Activated CD4-positive, alpha-beta T cell treated with anti-CD3 and anti-CD28 coated beads, Interleukin-2, Interleukin-4, amounts not matched to agents 100 ng/mL and 50 ng/mL, durations not matched to agents 16 hours and 8 hours (primary cell): ENCODE measurements at regions not wholly inside any gene's neighbourhood (a gene's known extent, or its start where the extent isn't known, plus 50 kb on each side); places are given as distances from the start of the nearest gene placed in this dataset.
"Not testable (repeated sequence)": the region's sequence is repeated elsewhere in the genome, so short reads cannot be mapped to it uniquely, and the experiment has no call there.

ENCODE experiments used
- DNase-seq: peaks from one replicate; pipeline ENCODE4 v3.0.0-alpha.2; 2020; ENCODE audit warnings: low spot score

GRCh38 chr2:39929531-39929930, 150.5 kb upstream of the THUMPD2 start:
- DNase-seq: no peak

- no peak for DNase-seq
Observed at GRCh38 chr2:39925312-39925711, 146.3 kb upstream of the THUMPD2 start.

GRCh38 chr2:39923455-39923854, 144.4 kb upstream of the THUMPD2 start:
- DNase-seq: no peak

- DNase-seq: no peak
Observed at GRCh38 chr2:39922679-39923405, 143.8 kb upstream of the THUMPD2 start.

GRCh38 chr2:39920307-39920801, 141.3 kb upstream of the THUMPD2 start:
- DNase-seq: no peak

GRCh38 chr2:39919511-39920306, 140.7 kb upstream of the THUMPD2 start:
- peak; percentile 55 for DNase-seq

- DNase-seq: no peak
Observed at GRCh38 chr2:39918886-39919285, 139.8 kb upstream of the THUMPD2 start.

- DNase-seq: not testable (repeated sequence)
Observed at GRCh38 chr2:39917371-39917770, 138.3 kb upstream of the THUMPD2 start.

- DNase-seq: no peak
Observed at GRCh38 chr2:39914949-39915348, 135.9 kb upstream of the THUMPD2 start.

- DNase-seq: peak; percentile 64
Observed at GRCh38 chr2:39913648-39914461, 134.8 kb upstream of the THUMPD2 start.

GRCh38 chr2:39902103-39902502, 123.0 kb upstream of the THUMPD2 start:
- no peak for DNase-seq

GRCh38 chr2:39898934-39899333, 119.9 kb upstream of the THUMPD2 start:
- no peak for DNase-seq

- DNase-seq: no peak
Observed at GRCh38 chr2:39897273-39897672, 118.2 kb upstream of the THUMPD2 start.

GRCh38 chr2:39894082-39894481, 115.0 kb upstream of the THUMPD2 start:
- no peak for DNase-seq

- no peak for DNase-seq
Observed at GRCh38 chr2:39893616-39894015, 114.6 kb upstream of the THUMPD2 start.

- no peak for DNase-seq
Observed at GRCh38 chr2:39881948-39882347, 102.9 kb upstream of the THUMPD2 start.

GRCh38 chr2:39881494-39881893, 102.4 kb upstream of the THUMPD2 start:
- no peak for DNase-seq

- DNase-seq: not testable (repeated sequence)
Observed at GRCh38 chr2:39879001-39879400, 99.9 kb upstream of the THUMPD2 start.

- DNase-seq: no peak
Observed at GRCh38 chr2:39875914-39876267, 96.8 kb upstream of the THUMPD2 start.

- no peak for DNase-seq
Observed at GRCh38 chr2:39875182-39875913, 96.3 kb upstream of the THUMPD2 start.

- no peak for DNase-seq
Observed at GRCh38 chr2:39874236-39874635, 95.2 kb upstream of the THUMPD2 start.

GRCh38 chr2:39873586-39873985, 94.5 kb upstream of the THUMPD2 start:
- no peak for DNase-seq
